GM23248 (cell line): ENCODE measurements at regions not wholly inside any gene's neighbourhood (a gene's known extent, or its start where the extent isn't known, plus 50 kb on each side); places are given as distances from the start of the nearest gene placed in this dataset.
"Not testable (repeated sequence)": the region's sequence is repeated elsewhere in the genome, so short reads cannot be mapped to it uniquely, and the experiment has no call there.

Experiments used
- DNase-seq: peaks from one replicate; pipeline ENCODE4 v3.0.0-alpha.2; 2015
- H2AFZ ChIP-seq: fragments of 200-600 bp; sonication (generic); 2 replicates; pipeline ENCODE4 v1.6.1; 2016; ENCODE audit warnings: antibody characterized with exemption
- H3F3A ChIP-seq: fragments of 200-600 bp; sonication (generic); 2 replicates; pipeline ENCODE4 v1.6.1; 2016; ENCODE audit warnings: mild to moderate bottlenecking, antibody characterized with exemption, mixed run types; ENCODE audit not compliant: insufficient read depth
- H3K27ac ChIP-seq: fragments of 200-600 bp; sonication (generic); 2 replicates; pipeline ENCODE4 v1.5.1; 2016; ENCODE audit warnings: mild to moderate bottlenecking
- H3K27me3 ChIP-seq: fragments of 200-600 bp; sonication (generic); replicated peaks from 2 replicates; pipeline ENCODE4 v1.6.1; 2016; ENCODE audit warnings: mild to moderate bottlenecking; ENCODE audit not compliant: insufficient read depth
- H3K36me3 ChIP-seq: fragments of 200-600 bp; sonication (generic); 2 replicates; pipeline ENCODE4 v1.6.1; 2016; ENCODE audit warnings: low read depth, mild to moderate bottlenecking
- H3K4me1 ChIP-seq: fragments of 200-600 bp; sonication (generic); 2 replicates; pipeline ENCODE4 v1.6.1; 2016; ENCODE audit warnings: mild to moderate bottlenecking; ENCODE audit not compliant: insufficient read depth
- H3K4me2 ChIP-seq: fragments of 200-600 bp; sonication (generic); one replicate; pipeline ENCODE4 v1.6.1; 2016; ENCODE audit warnings: mild to moderate bottlenecking; ENCODE audit not compliant: unreplicated experiment
- H3K4me3 ChIP-seq: fragments of 200-600 bp; sonication (generic); 2 replicates; pipeline ENCODE4 v1.5.1; 2016; ENCODE audit warnings: mild to moderate bottlenecking
- H3K79me2 ChIP-seq: fragments of 200-600 bp; sonication (generic); 2 replicates; pipeline ENCODE4 v1.6.1; 2016; ENCODE audit warnings: mild to moderate bottlenecking; ENCODE audit not compliant: insufficient read depth
- H3K9ac ChIP-seq: fragments of 200-600 bp; sonication (generic); 2 replicates; pipeline ENCODE4 v1.6.1; 2016; ENCODE audit warnings: mild to moderate bottlenecking
- H3K9me2 ChIP-seq: fragments of 200-600 bp; sonication (generic); 2 replicates; pipeline ENCODE4 v1.6.1; 2016; ENCODE audit warnings: mixed run types, mild to moderate bottlenecking, moderate library complexity; ENCODE audit not compliant: insufficient read depth
- H3K9me3 ChIP-seq: fragments of 200-600 bp; sonication (generic); one replicate; pipeline ENCODE4 v1.6.1; 2017; ENCODE audit warnings: low read depth
- H4K20me1 ChIP-seq: fragments of 200-600 bp; sonication (generic); 2 replicates; pipeline ENCODE4 v1.6.0; 2016; ENCODE audit not compliant: insufficient read depth
- EZH2 ChIP-seq: fragments of 200-600 bp; sonication (generic); IDR thresholded peaks from 2 replicates; pipeline ENCODE4 v1.6.1; 2018; ENCODE audit warnings: antibody characterized with exemption, mild to moderate bottlenecking; ENCODE audit not compliant: insufficient read depth, poor library complexity, severe bottlenecking
- EZH2phosphoT487 ChIP-seq: fragments of 200-600 bp; sonication (generic); IDR thresholded peaks from 2 replicates; pipeline ENCODE4 v1.6.1; 2018; ENCODE audit warnings: antibody characterized with exemption, moderate library complexity, mild to moderate bottlenecking, low read depth; ENCODE audit not compliant: insufficient read depth
- WGBS, 2 experiments: methylation state at CpG; one replicate each; pipeline ENCODE4 v1.1.6; 2015 to 2017; ENCODE audit warnings: low lambda C conversion rate in 2 of 2, low coverage in 1 of 2; ENCODE audit errors: missing lambda C conversion rate in 2 of 2; 5-methylcytosine and 5-hydroxymethylcytosine counted together
- in situ Hi-C: fragments of 300-500 bp; cut with MboI; formaldehyde crosslinking; loops from 2 replicates; pipeline ENCODE4 v1.15.0; 2020

DNA sequence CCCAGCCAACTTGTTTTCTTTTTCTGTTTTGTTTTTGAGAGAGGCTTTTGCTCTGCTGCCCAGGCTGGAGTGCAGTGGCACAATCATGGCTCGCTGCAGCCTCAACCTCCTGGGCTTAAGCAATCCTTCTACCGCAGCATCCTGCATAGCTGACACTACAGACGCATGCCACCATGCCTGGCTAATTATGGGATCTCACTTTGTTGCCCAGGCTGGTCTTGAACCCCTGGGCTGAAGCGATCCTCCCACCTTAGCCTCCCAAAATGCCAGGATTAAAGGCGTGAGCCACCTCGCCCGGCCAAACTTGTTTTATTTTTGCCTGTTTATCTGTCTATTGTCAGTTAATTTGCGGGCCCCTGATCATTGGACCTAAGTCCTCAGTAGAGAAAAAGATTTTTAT is 61.6 kb upstream of the MSH6 start:
- Histone ChIP-seq H3F3A (no peaks in the 10 kb centered on the region), H3K9me2 (no peaks in the 10 kb centered on the region), H3K36me3 (no peaks in the 10 kb centered on the region), H4K20me1 (no peaks in the 10 kb centered on the region), H3K27me3 (0 out of 2 replicates have a peak, but pooled peaks cover 2% of the 10 kb centered on the region), H3K4me2 (no peak overlapping the region), H3K4me1 (no peaks in the 10 kb centered on the region), H3K27ac (no peak overlapping the region), H3K4me3 (no peak overlapping the region), H3K9me3 (no peaks in the 10 kb centered on the region), H3K79me2 (no peaks in the 10 kb centered on the region), H2AFZ (no peak overlapping the region), H3K9ac (no peak overlapping the region)
- in situ Hi-C loops = no loop called here
- DNase-seq = no peak
- 84 to 88% methylated on average over 8 of the region's 8 CpGs for WGBS, 2 experiments
- no peak for TF ChIP-seq EZH2phosphoT487

- 11 to 26% methylated on average over 2 of the region's 2 CpGs for WGBS, 2 experiments
- no peak for TF ChIP-seq EZH2phosphoT487
- no peak for TF ChIP-seq EZH2
- no peak overlapping the region for H3K27ac ChIP-seq
- H3K36me3 ChIP-seq = no peaks in the 10 kb centered on the region
- no peaks in the 10 kb centered on the region for H3K79me2 ChIP-seq
- in situ Hi-C loops = no loop called here
- no peaks in the 10 kb centered on the region for H3K9me3 ChIP-seq
- no peaks in the 10 kb centered on the region for H4K20me1 ChIP-seq
- no peak overlapping the region for H3K4me2 ChIP-seq
- H3K9ac ChIP-seq = no peak overlapping the region
- H3F3A ChIP-seq = no peaks in the 10 kb centered on the region
- no peaks in the 10 kb centered on the region for H3K9me2 ChIP-seq
- no peaks in the 10 kb centered on the region for H3K4me1 ChIP-seq
- no peak overlapping the region for H2AFZ ChIP-seq
- 0 out of 2 replicates have a peak, but pooled peaks cover 2% of the 10 kb centered on the region for H3K27me3 ChIP-seq
- no peak overlapping the region for H3K4me3 ChIP-seq
- DNase-seq = no peak
Observed at GRCh38 chr2:47720559-47720958, 62.4 kb upstream of the MSH6 start.

DNA sequence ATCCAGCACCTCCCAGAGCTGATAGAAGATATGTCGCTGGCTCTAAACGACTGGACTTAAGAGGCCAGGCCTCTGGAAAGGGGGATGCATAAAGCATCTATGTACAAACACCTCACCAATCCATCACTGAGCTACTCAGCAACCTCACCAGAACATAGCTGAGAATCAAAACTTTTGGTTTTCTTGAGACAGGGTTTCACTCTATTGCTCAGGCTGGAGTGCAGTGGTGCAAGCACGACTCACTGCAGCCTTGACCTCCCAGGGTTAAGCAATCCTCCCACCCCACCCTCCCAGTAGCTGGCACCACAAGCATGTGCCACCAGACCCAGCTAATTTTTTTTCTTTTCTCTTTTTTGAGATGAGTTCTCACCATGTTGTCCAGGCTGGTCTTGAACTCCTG is 62.9 kb upstream of the MSH6 start:
- no peak overlapping the region for H3K9ac ChIP-seq
- H3K9me3 ChIP-seq = no peaks in the 10 kb centered on the region
- no peaks in the 10 kb centered on the region for H4K20me1 ChIP-seq
- H3K36me3 ChIP-seq = no peaks in the 10 kb centered on the region
- H3F3A ChIP-seq = no peaks in the 10 kb centered on the region
- TF ChIP-seq EZH2phosphoT487 = no peak
- TF ChIP-seq EZH2 = no peak
- H3K9me2 ChIP-seq = no peaks in the 10 kb centered on the region
- H2AFZ ChIP-seq = no peak overlapping the region
- WGBS, 2 experiments = 66 to 70% methylated on average over 3 of the region's 3 CpGs
- 0 out of 2 replicates have a peak, but pooled peaks cover 2% of the 10 kb centered on the region for H3K27me3 ChIP-seq
- H3K79me2 ChIP-seq = no peaks in the 10 kb centered on the region
- no peak for DNase-seq
- H3K27ac ChIP-seq = no peak overlapping the region
- H3K4me3 ChIP-seq = no peak overlapping the region
- H3K4me1 ChIP-seq = no peaks in the 10 kb centered on the region
- in situ Hi-C loops = no loop called here
- no peak overlapping the region for H3K4me2 ChIP-seq

- no peak overlapping the region for H2AFZ ChIP-seq
- H3K9ac ChIP-seq = no peak overlapping the region
- H3K36me3 ChIP-seq = no peaks in the 10 kb centered on the region
- in situ Hi-C loops = no loop called here
- TF ChIP-seq EZH2phosphoT487 (no peak), EZH2 (no peak)
- H3K4me2 ChIP-seq = no peak overlapping the region
- H3K27ac ChIP-seq = no peak overlapping the region
- no peaks in the 10 kb centered on the region for H3F3A ChIP-seq
- no peaks in the 10 kb centered on the region for H4K20me1 ChIP-seq
- no peak for DNase-seq
- H3K79me2 ChIP-seq = no peaks in the 10 kb centered on the region
- H3K9me3 ChIP-seq = no peaks in the 10 kb centered on the region
- WGBS, 2 experiments = 57 to 64% methylated on average over 4 of the region's 4 CpGs
- no peak overlapping the region for H3K4me3 ChIP-seq
- H3K4me1 ChIP-seq = no peaks in the 10 kb centered on the region
- 0 out of 2 replicates have a peak, but pooled peaks cover 2% of the 10 kb centered on the region for H3K27me3 ChIP-seq
- no peaks in the 10 kb centered on the region for H3K9me2 ChIP-seq
Observed at GRCh38 chr2:47719099-47719498, 63.8 kb upstream of the MSH6 start.

DNA sequence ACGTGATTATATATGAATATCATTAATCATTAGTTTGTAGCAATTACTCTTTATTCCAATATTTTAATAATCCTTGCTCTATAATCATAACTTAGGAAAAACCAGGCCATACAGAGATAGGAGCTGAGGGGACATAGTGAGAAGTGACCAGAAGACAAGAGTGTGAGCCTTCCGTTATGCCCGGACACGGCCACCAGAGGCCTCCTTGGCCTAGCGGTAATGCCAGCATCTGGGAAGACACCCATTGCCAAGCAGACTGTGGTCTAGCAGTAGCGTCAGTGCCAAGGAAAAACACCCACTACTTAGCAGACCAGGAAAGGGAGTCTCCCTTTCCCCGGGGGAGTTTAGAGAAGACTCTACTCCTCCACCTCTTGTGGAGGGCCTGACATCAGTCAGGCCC is 66.6 kb upstream of the MSH6 start:
- H3K27me3 ChIP-seq, H3K4me1 ChIP-seq, H3K27ac ChIP-seq, H3K9ac ChIP-seq, H3K9me3 ChIP-seq, H3K4me3 ChIP-seq, H3K9me2 ChIP-seq, H3K4me2 ChIP-seq, H4K20me1 ChIP-seq, H3F3A ChIP-seq, H3K36me3 ChIP-seq, H2AFZ ChIP-seq, H3K79me2 ChIP-seq, in situ Hi-C loops: not testable (repeated sequence)
- DNase-seq = peak; percentile 26
- WGBS, 2 experiments = 55 to 56% methylated on average over 7 of the region's 7 CpGs
